PC-3 (cell line): ENCODE measurements at regions not wholly inside any gene's neighbourhood (a gene's known extent, or its start where the extent isn't known, plus 50 kb on each side); places are given as distances from the start of the nearest gene placed in this dataset.

ENCODE experiments used
- EZH2 ChIP-seq: fragments of 300-600 bp; sonication (generic); IDR thresholded peaks from one replicate; pipeline ENCODE4 v1.6.1; 2017; ENCODE audit warnings: antibody characterized with exemption, mild to moderate bottlenecking, low read length; ENCODE audit not compliant: unreplicated experiment
- TF ChIP-seq, protein P1 (sequence below): fragments of 300-600 bp; sonication (generic); conservative IDR thresholded peaks from 2 replicates; pipeline ENCODE4 v1.5.1; 2017; ENCODE audit warnings: antibody characterized with exemption, low read depth, mild to moderate bottlenecking, low read length

DNA sequence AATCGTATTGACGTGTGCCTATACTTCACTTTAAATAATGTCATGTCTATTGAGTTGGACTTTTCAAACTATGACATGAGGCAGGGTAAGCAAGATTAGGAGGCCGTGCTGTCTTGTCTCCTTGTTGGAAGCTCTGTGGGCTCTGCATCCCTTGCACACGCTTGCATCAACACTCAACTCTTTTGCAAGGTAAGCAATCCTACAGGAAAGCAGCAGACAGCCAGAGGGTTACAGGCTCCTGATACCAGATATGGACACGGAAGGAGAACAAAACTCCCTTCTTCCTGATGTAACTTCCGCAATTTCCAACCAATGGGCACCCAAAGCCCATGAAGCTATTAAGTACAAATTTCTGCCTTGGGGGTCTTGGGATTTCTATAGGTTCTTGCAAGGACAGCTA, 1520.7 kb upstream of the B3GALT2 start:
- TF ChIP-seq, protein P1, sequence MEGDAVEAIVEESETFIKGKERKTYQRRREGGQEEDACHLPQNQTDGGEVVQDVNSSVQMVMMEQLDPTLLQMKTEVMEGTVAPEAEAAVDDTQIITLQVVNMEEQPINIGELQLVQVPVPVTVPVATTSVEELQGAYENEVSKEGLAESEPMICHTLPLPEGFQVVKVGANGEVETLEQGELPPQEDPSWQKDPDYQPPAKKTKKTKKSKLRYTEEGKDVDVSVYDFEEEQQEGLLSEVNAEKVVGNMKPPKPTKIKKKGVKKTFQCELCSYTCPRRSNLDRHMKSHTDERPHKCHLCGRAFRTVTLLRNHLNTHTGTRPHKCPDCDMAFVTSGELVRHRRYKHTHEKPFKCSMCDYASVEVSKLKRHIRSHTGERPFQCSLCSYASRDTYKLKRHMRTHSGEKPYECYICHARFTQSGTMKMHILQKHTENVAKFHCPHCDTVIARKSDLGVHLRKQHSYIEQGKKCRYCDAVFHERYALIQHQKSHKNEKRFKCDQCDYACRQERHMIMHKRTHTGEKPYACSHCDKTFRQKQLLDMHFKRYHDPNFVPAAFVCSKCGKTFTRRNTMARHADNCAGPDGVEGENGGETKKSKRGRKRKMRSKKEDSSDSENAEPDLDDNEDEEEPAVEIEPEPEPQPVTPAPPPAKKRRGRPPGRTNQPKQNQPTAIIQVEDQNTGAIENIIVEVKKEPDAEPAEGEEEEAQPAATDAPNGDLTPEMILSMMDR, result no peak
- TF ChIP-seq EZH2, result no peak
